ENCODE measurements at regions not wholly inside any gene's neighbourhood (a gene's known extent, or its start where the extent isn't known, plus 50 kb on each side); places are given as distances from the start of the nearest gene placed in this dataset.

DNA sequence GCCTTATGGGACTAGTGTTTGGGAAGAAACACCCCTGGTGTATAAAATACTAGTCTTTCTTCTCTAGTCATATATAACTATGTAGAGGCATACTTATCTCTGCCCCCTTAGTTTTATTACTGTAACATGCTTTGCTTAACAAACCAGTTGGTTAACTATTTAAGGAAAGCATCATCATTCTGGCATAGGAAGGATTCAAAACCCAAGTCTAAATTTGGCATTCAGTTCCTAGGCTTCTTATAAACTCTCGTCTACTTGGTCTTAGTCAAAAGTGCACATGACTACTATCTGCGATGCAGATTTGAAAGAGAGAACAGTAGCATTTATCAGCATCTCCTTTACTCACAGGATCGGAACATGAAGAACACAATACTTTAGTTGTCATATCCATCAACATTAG lies 111.3 kb downstream of the MFAP3L start:
- H3K4me1 ChIP-seq (ENCODE audit: control insufficient read depth, insufficient read depth, low read length) = no peaks in the 10 kb centered on the region
- no peaks in the 10 kb centered on the region for H3K36me3 ChIP-seq (ENCODE audit: control insufficient read depth in 2 of 2, insufficient read depth in 1 of 2, low read length in 2 of 2)
- H3K9me3 ChIP-seq (ENCODE audit: control insufficient read depth, insufficient read depth, low read depth, low read length) = no peaks in the 10 kb centered on the region
- no peak overlapping the region for H3K27ac ChIP-seq (ENCODE audit: extremely low read depth, low read depth, low read length)
- H3K4me3 ChIP-seq (ENCODE audit: low read depth, low read length) = no peak overlapping the region
- TF ChIP-seq ZNF791 (tag by site-specific recombination; IDR thresholded peaks at IDR 0.05) (no peak), ZNF2 (tag by site-specific recombination; IDR thresholded peaks at IDR 0.05) (no peak), ZBTB21 (tag by site-specific recombination; IDR thresholded peaks at IDR 0.05) (no peak), BCL11B (tag by site-specific recombination; IDR thresholded peaks at IDR 0.05; ENCODE audit: low read depth) (no peak), ZBTB1 (tag by site-specific recombination; IDR thresholded peaks at IDR 0.05) (no peak), ZNF16 (tag by site-specific recombination; IDR thresholded peaks at IDR 0.05; ENCODE audit: low read depth) (no peak), ZNF785 (tag by site-specific recombination; IDR thresholded peaks at IDR 0.05) (no peak), ZNF624 (tag by site-specific recombination; IDR thresholded peaks at IDR 0.05) (no peak), ZNF549 (tag by site-specific recombination; IDR thresholded peaks at IDR 0.05) (no peak), ZNF202 (tag by site-specific recombination; IDR thresholded peaks at IDR 0.05; ENCODE audit: borderline replicate concordance) (no peak), ZNF792 (tag by site-specific recombination; IDR thresholded peaks at IDR 0.05) (no peak)
- TF ChIP-seq, protein P1, sequence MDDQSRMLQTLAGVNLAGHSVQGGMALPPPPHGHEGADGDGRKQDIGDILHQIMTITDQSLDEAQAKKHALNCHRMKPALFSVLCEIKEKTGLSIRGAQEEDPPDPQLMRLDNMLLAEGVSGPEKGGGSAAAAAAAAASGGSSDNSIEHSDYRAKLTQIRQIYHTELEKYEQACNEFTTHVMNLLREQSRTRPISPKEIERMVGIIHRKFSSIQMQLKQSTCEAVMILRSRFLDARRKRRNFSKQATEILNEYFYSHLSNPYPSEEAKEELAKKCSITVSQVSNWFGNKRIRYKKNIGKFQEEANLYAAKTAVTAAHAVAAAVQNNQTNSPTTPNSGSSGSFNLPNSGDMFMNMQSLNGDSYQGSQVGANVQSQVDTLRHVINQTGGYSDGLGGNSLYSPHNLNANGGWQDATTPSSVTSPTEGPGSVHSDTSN (CRISPR knock-in tag; IDR thresholded peaks at IDR 0.05) = no peak
- TF ChIP-seq, protein P2, sequence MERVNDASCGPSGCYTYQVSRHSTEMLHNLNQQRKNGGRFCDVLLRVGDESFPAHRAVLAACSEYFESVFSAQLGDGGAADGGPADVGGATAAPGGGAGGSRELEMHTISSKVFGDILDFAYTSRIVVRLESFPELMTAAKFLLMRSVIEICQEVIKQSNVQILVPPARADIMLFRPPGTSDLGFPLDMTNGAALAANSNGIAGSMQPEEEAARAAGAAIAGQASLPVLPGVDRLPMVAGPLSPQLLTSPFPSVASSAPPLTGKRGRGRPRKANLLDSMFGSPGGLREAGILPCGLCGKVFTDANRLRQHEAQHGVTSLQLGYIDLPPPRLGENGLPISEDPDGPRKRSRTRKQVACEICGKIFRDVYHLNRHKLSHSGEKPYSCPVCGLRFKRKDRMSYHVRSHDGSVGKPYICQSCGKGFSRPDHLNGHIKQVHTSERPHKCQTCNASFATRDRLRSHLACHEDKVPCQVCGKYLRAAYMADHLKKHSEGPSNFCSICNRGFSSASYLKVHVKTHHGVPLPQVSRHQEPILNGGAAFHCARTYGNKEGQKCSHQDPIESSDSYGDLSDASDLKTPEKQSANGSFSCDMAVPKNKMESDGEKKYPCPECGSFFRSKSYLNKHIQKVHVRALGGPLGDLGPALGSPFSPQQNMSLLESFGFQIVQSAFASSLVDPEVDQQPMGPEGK (tag by site-specific recombination; IDR thresholded peaks at IDR 0.05) = no peak
- ChIA-PET CTCF (no interaction called here), POLR2A (no interaction called here)

DNA sequence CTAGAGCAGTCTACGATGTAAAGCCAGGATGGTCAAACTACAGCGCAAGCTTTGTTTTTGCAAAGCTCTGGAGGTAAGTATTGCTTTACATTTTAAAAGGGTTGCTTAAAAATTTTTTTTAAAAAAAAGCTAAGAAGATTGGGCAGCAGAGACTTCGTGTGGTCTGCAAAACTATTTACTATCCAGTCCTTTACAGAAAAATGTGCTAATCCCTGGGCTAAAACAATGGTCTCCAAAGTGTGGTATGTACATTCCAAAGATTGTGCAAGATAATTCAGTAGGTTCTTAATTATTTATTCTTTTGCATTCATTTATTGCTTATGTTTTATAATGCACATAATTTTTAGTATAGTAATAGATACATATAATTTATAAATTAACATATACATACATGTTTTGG lies 113.2 kb downstream of the MFAP3L start:
- Histone ChIP-seq H3K4me3 (ENCODE audit: low read depth, low read length) (no peak overlapping the region), H3K9me3 (ENCODE audit: control insufficient read depth, insufficient read depth, low read depth, low read length) (no peaks in the 10 kb centered on the region), H3K4me1 (ENCODE audit: control insufficient read depth, insufficient read depth, low read length) (no peaks in the 10 kb centered on the region), H3K36me3 (ENCODE audit: control insufficient read depth in 2 of 2, insufficient read depth in 1 of 2, low read length in 2 of 2) (no peaks in the 10 kb centered on the region), H3K27ac (ENCODE audit: extremely low read depth, low read depth, low read length) (no peak overlapping the region)
- POLR2A ChIA-PET = no interaction called here
- TF ChIP-seq HIC1 (tag by site-specific recombination; IDR thresholded peaks at IDR 0.05) (no peak), ZNF132 (tag by site-specific recombination; IDR thresholded peaks at IDR 0.05; ENCODE audit: borderline replicate concordance) (no peak), ZNF596 (tag by site-specific recombination; IDR thresholded peaks at IDR 0.05) (no peak), ZNF24 (tag by site-specific recombination; IDR thresholded peaks at IDR 0.05) (no peak), ZNF76 (tag by site-specific recombination; IDR thresholded peaks at IDR 0.05; ENCODE audit: borderline replicate concordance, low read depth) (no peak), ZNF266 (tag by site-specific recombination; IDR thresholded peaks at IDR 0.05; ENCODE audit: low read depth) (no peak), ZIC2 (tag by site-specific recombination; IDR thresholded peaks at IDR 0.05) (no peak), ZNF555 (tag by site-specific recombination; conservative IDR thresholded peaks at IDR 0.05) (no peak), SALL2 (tag by site-specific recombination; IDR thresholded peaks at IDR 0.05; ENCODE audit: borderline replicate concordance) (no peak), ZNF776 (tag by site-specific recombination; IDR thresholded peaks at IDR 0.05; ENCODE audit: borderline replicate concordance) (no peak), ZNF768 (tag by site-specific recombination; IDR thresholded peaks at IDR 0.05) (no peak), GLIS1 (tag by site-specific recombination; IDR thresholded peaks at IDR 0.05) (no peak)
- TF ChIP-seq, protein P3, sequence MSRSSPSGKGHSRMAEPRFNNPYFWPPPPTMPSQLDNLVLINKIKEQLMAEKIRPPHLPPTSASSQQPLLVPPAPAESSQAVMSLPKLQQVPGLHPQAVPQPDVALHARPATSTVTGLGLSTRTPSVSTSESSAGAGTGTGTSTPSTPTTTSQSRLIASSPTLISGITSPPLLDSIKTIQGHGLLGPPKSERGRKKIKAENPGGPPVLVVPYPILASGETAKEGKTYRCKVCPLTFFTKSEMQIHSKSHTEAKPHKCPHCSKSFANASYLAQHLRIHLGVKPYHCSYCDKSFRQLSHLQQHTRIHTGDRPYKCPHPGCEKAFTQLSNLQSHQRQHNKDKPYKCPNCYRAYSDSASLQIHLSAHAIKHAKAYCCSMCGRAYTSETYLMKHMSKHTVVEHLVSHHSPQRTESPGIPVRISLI (tag by site-specific recombination; IDR thresholded peaks at IDR 0.05) = no peak
- CTCF ChIA-PET = no interaction called here
